ENCODE measurements at regions not wholly inside any gene's neighbourhood (a gene's known extent, or its start where the extent isn't known, plus 50 kb on each side); places are given as distances from the start of the nearest gene placed in this dataset.

DNA sequence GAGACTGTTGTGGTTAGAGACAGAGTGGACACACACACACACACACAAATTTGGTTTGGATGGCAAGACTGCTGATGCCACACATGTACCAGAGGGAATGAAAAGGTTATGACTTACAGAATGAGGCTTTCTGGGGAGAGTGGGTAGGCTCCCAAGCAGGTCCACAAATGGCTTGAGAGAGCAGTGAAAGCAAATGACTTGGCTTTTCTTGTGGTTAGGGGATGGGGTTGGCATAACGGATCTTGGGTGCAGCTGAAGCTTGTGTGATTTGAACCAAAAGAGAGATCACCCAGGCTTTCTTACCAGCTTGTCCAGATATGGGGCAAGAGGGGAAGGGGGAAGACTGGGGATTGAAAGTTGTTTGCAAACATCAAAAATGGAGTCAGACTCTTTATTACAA, 73.9 kb upstream of the OLIG3 start:
- H3K36me3 Mint-ChIP-seq (ENCODE audit: insufficient read depth, unreplicated experiment): no peaks in the 10 kb centered on the region

DNA sequence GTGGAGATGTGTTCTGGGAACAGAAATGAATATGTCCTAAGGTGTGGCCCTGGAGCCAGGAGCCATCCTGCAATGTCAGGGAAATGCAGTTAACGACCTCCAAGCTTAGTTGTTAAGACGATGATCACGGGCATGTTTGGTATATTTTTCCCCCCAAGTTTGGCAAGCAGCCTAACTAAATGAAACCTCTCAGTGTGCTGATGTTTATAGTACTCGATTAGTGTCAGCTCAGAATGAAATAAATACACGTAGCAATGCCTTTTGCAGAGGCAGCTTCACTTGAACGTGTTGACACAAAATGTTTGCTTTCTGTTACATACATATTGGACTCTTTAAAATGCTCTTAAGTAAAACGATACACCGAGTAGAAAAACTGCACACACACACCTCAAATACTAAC, 76.2 kb upstream of the OLIG3 start:
- no peaks in the 10 kb centered on the region for H3K9me3 ChIP-seq
- CTCF ChIA-PET: no interaction called here
- no peaks in the 10 kb centered on the region for H3K4me1 ChIP-seq
- DNase-seq: no peak
- no peak overlapping the region for H3K4me3 ChIP-seq (ENCODE audit: low read depth, low read length)
- peaks cover 5% of the 10 kb centered on the region for H3K27me3 Mint-ChIP-seq (ENCODE audit: insufficient read depth, unreplicated experiment)
- H3K4me3 Mint-ChIP-seq (ENCODE audit: unreplicated experiment): no peak overlapping the region
- TF ChIP-seq, protein P1, sequence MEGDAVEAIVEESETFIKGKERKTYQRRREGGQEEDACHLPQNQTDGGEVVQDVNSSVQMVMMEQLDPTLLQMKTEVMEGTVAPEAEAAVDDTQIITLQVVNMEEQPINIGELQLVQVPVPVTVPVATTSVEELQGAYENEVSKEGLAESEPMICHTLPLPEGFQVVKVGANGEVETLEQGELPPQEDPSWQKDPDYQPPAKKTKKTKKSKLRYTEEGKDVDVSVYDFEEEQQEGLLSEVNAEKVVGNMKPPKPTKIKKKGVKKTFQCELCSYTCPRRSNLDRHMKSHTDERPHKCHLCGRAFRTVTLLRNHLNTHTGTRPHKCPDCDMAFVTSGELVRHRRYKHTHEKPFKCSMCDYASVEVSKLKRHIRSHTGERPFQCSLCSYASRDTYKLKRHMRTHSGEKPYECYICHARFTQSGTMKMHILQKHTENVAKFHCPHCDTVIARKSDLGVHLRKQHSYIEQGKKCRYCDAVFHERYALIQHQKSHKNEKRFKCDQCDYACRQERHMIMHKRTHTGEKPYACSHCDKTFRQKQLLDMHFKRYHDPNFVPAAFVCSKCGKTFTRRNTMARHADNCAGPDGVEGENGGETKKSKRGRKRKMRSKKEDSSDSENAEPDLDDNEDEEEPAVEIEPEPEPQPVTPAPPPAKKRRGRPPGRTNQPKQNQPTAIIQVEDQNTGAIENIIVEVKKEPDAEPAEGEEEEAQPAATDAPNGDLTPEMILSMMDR (IDR thresholded peaks at IDR 0.05; ENCODE audit: insufficient read depth in 1 of 2, low read depth in 1 of 2, low read length in 1 of 2, severe bottlenecking in 1 of 2, unreplicated experiment in 1 of 2): no peak
- intact Hi-C loops (cut with micrococcal nuclease; ENCODE audit: unreplicated experiment): loop anchor here (10.0 kb wide), 1 partner anchor 476 kb away; no protein-coding TSS in a partner anchor
- no peak overlapping the region for H3K27ac Mint-ChIP-seq (ENCODE audit: unreplicated experiment)
- POLR2A ChIA-PET: no interaction called here
- BruUV-seq (replicated peaks): no TSS peak
- no peaks in the 10 kb centered on the region for H3K9me3 Mint-ChIP-seq (ENCODE audit: unreplicated experiment)
- H3K36me3 ChIP-seq (ENCODE audit: control insufficient read depth, insufficient read depth, low read length): no peaks in the 10 kb centered on the region
- H3K36me3 Mint-ChIP-seq (ENCODE audit: insufficient read depth, unreplicated experiment): no peaks in the 10 kb centered on the region
- no peaks in the 10 kb centered on the region for H3K27me3 ChIP-seq (replicated peaks; ENCODE audit: control insufficient read depth, insufficient read depth, low read length)
- H3K4me1 Mint-ChIP-seq (ENCODE audit: low read depth, unreplicated experiment): peaks cover 9% of the 10 kb centered on the region

More for the DNA sequence above, 73.9 kb upstream of the OLIG3 start:
- CTCF ChIA-PET: no interaction called here
- intact Hi-C loops (cut with micrococcal nuclease; ENCODE audit: unreplicated experiment): no loop called here
- no peaks in the 10 kb centered on the region for H3K36me3 ChIP-seq (ENCODE audit: control insufficient read depth, insufficient read depth, low read length)
- POLR2A ChIA-PET: no interaction called here
- H3K4me1 Mint-ChIP-seq (ENCODE audit: low read depth, unreplicated experiment): peaks cover 9% of the 10 kb centered on the region
- no peak overlapping the region for H3K4me3 Mint-ChIP-seq (ENCODE audit: unreplicated experiment)
- no TSS peak for BruUV-seq (replicated peaks)
- H3K4me3 ChIP-seq (ENCODE audit: low read depth, low read length): no peak overlapping the region
- no peak for DNase-seq
- no peaks in the 10 kb centered on the region for H3K9me3 Mint-ChIP-seq (ENCODE audit: unreplicated experiment)
- no peaks in the 10 kb centered on the region for H3K27me3 Mint-ChIP-seq (ENCODE audit: insufficient read depth, unreplicated experiment)
- TF ChIP-seq, protein P1 (IDR thresholded peaks at IDR 0.05; ENCODE audit: insufficient read depth in 1 of 2, low read depth in 1 of 2, low read length in 1 of 2, severe bottlenecking in 1 of 2, unreplicated experiment in 1 of 2): no peak
- no peaks in the 10 kb centered on the region for H3K27me3 ChIP-seq (replicated peaks; ENCODE audit: control insufficient read depth, insufficient read depth, low read length)
- no peaks in the 10 kb centered on the region for H3K4me1 ChIP-seq
- H3K27ac Mint-ChIP-seq (ENCODE audit: unreplicated experiment): no peak overlapping the region
- no peaks in the 10 kb centered on the region for H3K9me3 ChIP-seq

GRCh38 chr6:137571854-137572253, 77.7 kb upstream of the OLIG3 start:
- no peaks in the 10 kb centered on the region for H3K9me3 Mint-ChIP-seq (ENCODE audit: unreplicated experiment)
- no peaks in the 10 kb centered on the region for H3K27me3 ChIP-seq (replicated peaks; ENCODE audit: control insufficient read depth, insufficient read depth, low read length)
- H3K4me1 Mint-ChIP-seq (ENCODE audit: low read depth, unreplicated experiment): peaks cover 7% of the 10 kb centered on the region
- no peak overlapping the region for H3K27ac Mint-ChIP-seq (ENCODE audit: unreplicated experiment)
- BruUV-seq (replicated peaks): no TSS peak
- no peak overlapping the region for H3K4me3 Mint-ChIP-seq (ENCODE audit: unreplicated experiment)
- DNase-seq: peak; percentile 58 to 64
- no peak overlapping the region for H3K4me3 ChIP-seq (ENCODE audit: low read depth, low read length)
- peaks cover 5% of the 10 kb centered on the region for H3K27me3 Mint-ChIP-seq (ENCODE audit: insufficient read depth, unreplicated experiment)
- no peaks in the 10 kb centered on the region for H3K36me3 ChIP-seq (ENCODE audit: control insufficient read depth, insufficient read depth, low read length)
- TF ChIP-seq, protein P1 (IDR thresholded peaks at IDR 0.05; ENCODE audit: insufficient read depth in 1 of 2, low read depth in 1 of 2, low read length in 1 of 2, severe bottlenecking in 1 of 2, unreplicated experiment in 1 of 2): peak; percentile 58 to 63
- POLR2A ChIA-PET: no interaction called here
- H3K36me3 Mint-ChIP-seq (ENCODE audit: insufficient read depth, unreplicated experiment): no peaks in the 10 kb centered on the region
- H3K9me3 ChIP-seq: no peaks in the 10 kb centered on the region
- intact Hi-C loops (cut with micrococcal nuclease; ENCODE audit: unreplicated experiment): loop anchor here (10.0 kb wide), 1 partner anchor 477 kb away; no protein-coding TSS in a partner anchor
- CTCF ChIA-PET: no interaction called here
- H3K4me1 ChIP-seq: no peaks in the 10 kb centered on the region

All from Caco-2 (cell line).